ENCODE measurements at regions not wholly inside any gene's neighbourhood (a gene's known extent, or its start where the extent isn't known, plus 50 kb on each side); places are given as distances from the start of the nearest gene placed in this dataset.
"Not testable (repeated sequence)": the region's sequence is repeated elsewhere in the genome, so short reads cannot be mapped to it uniquely, and the experiment has no call there.

- DNase-seq (ENCODE audit: low read depth), result no peak
These were observed 51.0 kb downstream of the POU3F3 start for GRCh38 chr2:104904889-104905288.

DNA sequence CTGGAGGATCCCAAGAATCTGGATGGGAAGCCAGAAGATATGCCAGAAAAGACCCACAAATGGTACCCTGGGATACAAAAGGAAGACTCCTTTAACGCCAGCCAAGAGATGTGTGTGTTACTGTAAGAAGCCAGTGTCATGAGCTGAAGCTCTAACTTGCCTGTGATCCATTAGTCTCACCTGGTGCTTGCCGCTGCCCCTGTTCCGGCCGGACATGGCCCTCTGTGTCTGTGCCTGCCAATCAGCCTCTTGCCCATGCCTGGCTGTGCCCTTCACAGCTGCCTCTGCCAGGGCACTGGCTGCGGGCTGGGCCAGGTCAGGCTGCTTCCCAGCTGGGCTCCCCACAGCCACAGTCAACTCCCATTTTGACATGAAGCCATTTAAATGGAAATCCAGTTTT is 55.4 kb downstream of the POU3F3 start:
- DNase-seq (ENCODE audit: low read depth), result no peak

DNA sequence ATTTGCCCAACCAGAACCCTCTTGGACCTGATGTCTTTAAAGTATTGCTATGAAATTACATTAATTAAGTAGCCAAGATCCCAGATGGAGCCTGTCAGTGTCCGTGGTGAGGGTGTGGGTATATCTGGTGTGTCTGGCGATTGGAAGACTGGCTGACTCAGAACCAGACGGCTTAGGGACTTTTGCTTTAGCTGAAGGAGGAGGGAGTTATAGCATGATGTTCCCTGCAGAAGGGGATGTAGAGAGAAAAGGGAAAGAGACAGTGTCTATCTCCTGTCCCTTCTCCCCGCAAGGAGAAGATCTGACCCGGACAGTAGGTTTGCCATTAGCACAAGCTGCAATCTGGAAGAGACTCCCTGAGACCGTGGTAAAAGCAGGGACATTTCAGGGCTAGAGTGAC is 60.6 kb downstream of the POU3F3 start:
- no peak for DNase-seq (ENCODE audit: low read depth)

DNA sequence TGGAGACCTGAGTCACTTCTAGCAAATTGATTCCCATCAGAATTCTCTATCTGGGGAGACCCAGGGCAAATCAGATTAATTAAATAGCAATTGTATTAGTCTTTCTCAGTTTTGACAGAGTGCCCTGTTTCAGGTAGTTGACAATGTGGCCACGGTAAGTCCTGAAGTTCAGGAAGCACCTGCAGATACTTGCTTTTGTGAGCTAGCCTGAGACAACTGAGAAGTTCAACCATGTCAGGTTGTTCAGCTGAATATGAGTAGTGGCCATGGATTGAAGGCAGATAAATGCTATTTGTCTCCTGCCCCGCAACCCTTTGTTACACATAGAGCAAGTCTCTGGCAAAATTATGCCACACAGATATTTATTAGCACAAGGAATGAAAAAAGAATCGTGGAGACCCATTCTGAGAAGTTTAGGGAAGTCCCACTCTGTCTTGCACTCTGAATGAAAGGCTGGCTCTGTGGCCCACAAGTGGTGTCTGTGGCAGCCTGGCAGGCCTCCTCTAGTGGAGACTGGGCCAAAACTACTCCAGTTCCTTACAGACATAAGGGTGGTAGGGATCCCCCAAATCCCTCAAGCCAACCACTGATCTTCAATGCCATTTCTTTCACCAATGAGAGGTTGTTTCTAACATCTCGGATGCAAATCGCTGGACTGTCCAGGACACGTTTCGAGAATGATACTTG is 61.3 kb downstream of the POU3F3 start:
- no peak for DNase-seq (ENCODE audit: low read depth)

GRCh38 chr2:104919127-104919526 is 65.2 kb downstream of the POU3F3 start:
- DNase-seq (ENCODE audit: low read depth), result peak; percentile 11

DNA sequence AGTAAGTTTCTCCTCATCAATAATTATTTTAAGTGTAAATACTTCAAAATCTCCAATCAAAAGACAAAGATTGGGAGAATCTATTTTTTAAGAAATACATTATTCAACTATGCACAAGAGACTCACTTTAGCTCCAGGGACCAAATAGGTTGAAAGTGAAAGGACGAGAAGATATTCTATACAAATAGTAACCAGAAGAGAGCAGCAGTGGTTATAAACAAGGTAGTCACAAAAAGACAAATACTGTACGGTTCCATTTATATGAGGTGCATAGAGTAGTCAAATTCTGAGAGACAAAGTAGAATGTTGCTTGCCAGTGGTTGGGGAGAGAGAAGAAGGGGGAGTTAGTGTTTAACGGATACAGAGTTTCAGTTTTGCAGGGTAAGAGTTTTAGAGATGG is 69.8 kb downstream of the POU3F3 start:
- DNase-seq (ENCODE audit: low read depth), result no peak

- no peak for DNase-seq (ENCODE audit: low read depth)
These were observed 75.7 kb downstream of the POU3F3 start for GRCh38 chr2:104929663-104930062.

DNA sequence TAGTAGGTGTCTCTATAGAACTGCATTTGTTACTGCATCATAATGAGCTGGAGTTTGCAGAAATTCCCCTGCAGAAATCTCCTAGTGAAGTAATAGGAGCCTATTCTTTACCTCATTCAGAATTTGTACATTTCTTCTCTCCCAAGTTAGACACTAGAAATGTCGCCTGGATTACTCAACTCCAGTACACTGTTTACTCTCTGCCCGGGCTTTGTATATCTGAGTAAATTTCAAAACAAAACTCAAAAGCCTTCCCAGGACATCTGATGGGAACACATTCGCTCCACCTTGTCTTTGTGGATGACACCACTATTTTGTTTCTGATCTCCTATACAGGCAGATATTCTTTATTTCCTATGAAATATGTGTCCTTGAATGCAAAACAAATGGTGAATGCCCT is 76.8 kb downstream of the POU3F3 start:
- DNase-seq (ENCODE audit: low read depth), result no peak

- no peak for DNase-seq (ENCODE audit: low read depth)
These were observed 78.3 kb downstream of the POU3F3 start for GRCh38 chr2:104932243-104932642.

GRCh38 chr2:104933151-104933917 is 79.4 kb downstream of the POU3F3 start:
- no peak for DNase-seq (ENCODE audit: low read depth)

GRCh38 chr2:104936527-104936926 is 82.6 kb downstream of the POU3F3 start:
- no peak for DNase-seq (ENCODE audit: low read depth)

- no peak for DNase-seq (ENCODE audit: low read depth)
These were observed 84.5 kb downstream of the POU3F3 start for GRCh38 chr2:104938231-104938941.

DNA sequence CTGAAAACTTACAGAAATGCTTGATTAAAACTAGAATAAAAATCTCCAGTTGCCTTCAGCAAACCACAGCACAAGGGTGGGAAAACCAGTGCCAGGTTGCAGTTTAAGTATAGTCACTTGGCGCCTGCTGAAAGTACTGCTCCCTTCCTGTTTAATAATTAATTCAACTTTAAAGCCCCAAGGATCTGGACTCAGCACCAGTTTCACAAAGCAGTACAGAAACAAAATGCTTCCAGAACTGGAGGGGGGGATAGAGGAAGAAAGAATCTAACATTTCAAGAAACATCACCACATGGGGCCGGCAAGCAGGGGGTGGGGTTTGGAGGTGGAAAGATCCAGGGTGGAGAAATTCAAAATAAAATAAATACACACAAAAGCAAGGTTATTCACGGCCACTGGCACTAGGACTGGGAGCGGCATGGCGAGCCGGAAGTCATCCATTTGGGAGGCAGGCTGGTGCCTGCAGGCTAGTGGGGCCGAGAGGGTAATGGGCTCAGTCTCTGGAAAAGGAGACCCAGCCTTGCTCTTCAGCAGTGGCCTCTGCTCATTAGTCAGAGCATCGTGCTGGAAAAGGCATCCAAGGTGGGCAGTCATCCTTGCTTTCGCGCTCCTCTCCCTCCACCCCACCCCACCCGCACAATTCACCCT is 85.8 kb downstream of the POU3F3 start:
- no peak for DNase-seq (ENCODE audit: low read depth)

- peak; percentile 6 for DNase-seq (ENCODE audit: low read depth)
These were observed 90.6 kb downstream of the POU3F3 start for GRCh38 chr2:104944495-104944894.

GRCh38 chr2:104945121-104945520 is 91.2 kb downstream of the POU3F3 start:
- no peak for DNase-seq (ENCODE audit: low read depth)

- peak; percentile 8 for DNase-seq (ENCODE audit: low read depth)
These were observed 92.0 kb downstream of the POU3F3 start for GRCh38 chr2:104945866-104946265.

GRCh38 chr2:104947456-104947855 is 90.4 kb upstream of the MRPS9 start:
- DNase-seq (ENCODE audit: low read depth), result not testable (repeated sequence)

GRCh38 chr2:104952976-104953375 is 84.9 kb upstream of the MRPS9 start:
- DNase-seq (ENCODE audit: low read depth), result peak; percentile 19

GRCh38 chr2:104965900-104966299 is 72.0 kb upstream of the MRPS9 start:
- DNase-seq (ENCODE audit: low read depth), result no peak

GRCh38 chr2:104969564-104969963 is 68.3 kb upstream of the MRPS9 start:
- peak; percentile 89 for DNase-seq (ENCODE audit: low read depth)

DNA sequence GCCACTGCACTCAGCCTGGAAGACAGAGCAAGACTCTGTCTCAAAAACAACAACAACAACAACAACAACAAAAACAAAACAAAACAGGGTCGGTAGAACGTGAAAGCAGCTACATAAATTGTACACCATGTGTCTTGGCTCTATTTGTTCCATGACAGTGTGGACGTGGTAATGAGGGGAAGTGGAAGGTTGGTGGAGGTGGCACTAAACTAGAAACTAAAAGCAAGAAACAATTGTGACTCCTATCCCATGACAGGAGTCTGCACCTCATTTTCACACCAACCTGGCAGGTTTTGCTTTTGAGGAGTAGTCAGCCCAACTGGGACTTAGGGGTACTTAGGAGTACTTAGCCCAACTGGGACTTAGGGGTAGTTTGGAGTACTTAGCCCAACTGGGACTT is 62.5 kb upstream of the MRPS9 start:
- no peak for DNase-seq (ENCODE audit: low read depth)

GRCh38 chr2:104975851-104976250 is 62.0 kb upstream of the MRPS9 start:
- no peak for DNase-seq (ENCODE audit: low read depth)

Data from HT1080 (cell line).